Esophagus (tissue), 2 donors: ENCODE measurements at regions not wholly inside any gene's neighbourhood (a gene's known extent, or its start where the extent isn't known, plus 50 kb on each side); places are given as distances from the start of the nearest gene placed in this dataset.
"Not testable (repeated sequence)": the region's sequence is repeated elsewhere in the genome, so short reads cannot be mapped to it uniquely, and the experiment has no call there.

Experiments used
- H3K27ac ChIP-seq, 2 donors: one replicate each; pipeline ENCODE4 v1.5.1; 2013; ENCODE audit warnings: low read depth in 2 of 2, mild to moderate bottlenecking in 2 of 2, inconsistent platforms in 1 of 2, low read length in 1 of 2, moderate library complexity in 1 of 2
- H3K27me3 ChIP-seq, 2 donors: one replicate each; pipeline ENCODE4 v1.6.1; 2013; ENCODE audit warnings: low read length in 2 of 2, control low read depth in 1 of 2, mild to moderate bottlenecking in 1 of 2; ENCODE audit not compliant: insufficient read depth in 2 of 2, control insufficient read depth in 1 of 2
- H3K36me3 ChIP-seq, 2 donors: one replicate each; pipeline ENCODE4 v1.6.1; 2013; ENCODE audit warnings: low read length in 1 of 2; ENCODE audit not compliant: control insufficient read depth in 2 of 2, insufficient read depth in 2 of 2
- H3K4me1 ChIP-seq, 2 donors: one replicate each; pipeline ENCODE4 v1.6.1; 2013; ENCODE audit warnings: low read length in 1 of 2; ENCODE audit not compliant: control insufficient read depth in 2 of 2, insufficient read depth in 2 of 2
- H3K4me3 ChIP-seq, 2 donors: one replicate each; pipeline ENCODE4 v1.5.1; 2013; ENCODE audit warnings: low read length in 2 of 2, mild to moderate bottlenecking in 2 of 2, low read depth in 1 of 2, moderate library complexity in 1 of 2
- H3K9me3 ChIP-seq, 2 donors: one replicate each; pipeline ENCODE4 v1.6.1; 2013; ENCODE audit warnings: mild to moderate bottlenecking in 2 of 2, low read depth in 1 of 2, low read length in 1 of 2, moderate library complexity in 1 of 2; ENCODE audit not compliant: control insufficient read depth in 2 of 2, insufficient read depth in 1 of 2
- WGBS, 2 donors: extraction: QIAGEN DNeasy Blood & Tissue Kit; methylation state at CpG; one replicate each; pipeline ENCODE4 v1.1.7; 2013; 5-methylcytosine and 5-hydroxymethylcytosine counted together
- donor health status: healthy with polysubstance abuse.
- donor health status: Bipolar disorder and iron deficiency.

- H3K9me3 ChIP-seq, H3K4me1 ChIP-seq, H3K4me3 ChIP-seq, H3K36me3 ChIP-seq, H3K27me3 ChIP-seq: not testable (repeated sequence)
- peak overlapping the region; percentile 4 to 68 for H3K27ac ChIP-seq
- 53 to 66% methylated on average over 10 of the region's 10 CpGs for WGBS, 2 donors
Measured at GRCh38 chr2:158885679-158886050, 82.8 kb upstream of the TANC1 start.

- H3K36me3 ChIP-seq: no peaks in the 10 kb centered on the region
- peaks cover 0 to 9% of the 10 kb centered on the region in 2 donors for H3K4me1 ChIP-seq
- H3K27me3 ChIP-seq: no peaks in the 10 kb centered on the region
- H3K4me3 ChIP-seq: no peak overlapping the region
- no peaks in the 10 kb centered on the region for H3K9me3 ChIP-seq
- no peak overlapping the region for H3K27ac ChIP-seq
- WGBS, 2 donors: 70 to 74% methylated on average over 2 of the region's 2 CpGs
Measured at GRCh38 chr2:158889135-158889853, 79.1 kb upstream of the TANC1 start.

- Histone ChIP-seq H3K4me1 (peaks cover 0 to 12% of the 10 kb centered on the region in 2 donors), H3K36me3 (no peaks in the 10 kb centered on the region), H3K27ac (no peak overlapping the region), H3K9me3 (no peaks in the 10 kb centered on the region), H3K4me3 (no peak overlapping the region), H3K27me3 (no peaks in the 10 kb centered on the region)
- WGBS, 2 donors: 93 to 94% methylated on average over 3 of the region's 3 CpGs
Measured at GRCh38 chr2:158890296-158890905, 78.0 kb upstream of the TANC1 start.

GRCh38 chr2:158893026-158893425 lies 75.4 kb upstream of the TANC1 start:
- Histone ChIP-seq H3K4me1 (peaks cover 0 to 12% of the 10 kb centered on the region in 2 donors), H3K27ac (peak overlapping the region; percentile 70 to 86), H3K9me3 (no peaks in the 10 kb centered on the region), H3K36me3 (no peaks in the 10 kb centered on the region), H3K4me3 (no peak overlapping the region), H3K27me3 (no peaks in the 10 kb centered on the region)
- 34 to 40% methylated on average over 8 of the region's 8 CpGs for WGBS, 2 donors

GRCh38 chr2:158893474-158893873 lies 75.0 kb upstream of the TANC1 start:
- no peaks in the 10 kb centered on the region for H3K36me3 ChIP-seq
- H3K27ac ChIP-seq: peak overlapping the region; percentile 70 to 79
- peaks cover 0 to 12% of the 10 kb centered on the region in 2 donors for H3K4me1 ChIP-seq
- no peaks in the 10 kb centered on the region for H3K9me3 ChIP-seq
- no peaks in the 10 kb centered on the region for H3K27me3 ChIP-seq
- no peak overlapping the region for H3K4me3 ChIP-seq
- 44 to 61% methylated on average over 2 of the region's 2 CpGs for WGBS, 2 donors

- Histone ChIP-seq H3K9me3 (no peaks in the 10 kb centered on the region), H3K27ac (peak overlapping the region; percentile 25 to 82), H3K27me3 (no peaks in the 10 kb centered on the region), H3K4me1 (peaks cover 0 to 12% of the 10 kb centered on the region in 2 donors), H3K36me3 (no peaks in the 10 kb centered on the region), H3K4me3 (no peak overlapping the region)
- WGBS, 2 donors: 38 to 53% methylated on average over 5 of the region's 5 CpGs
Measured at GRCh38 chr2:158894078-158894477, 74.4 kb upstream of the TANC1 start.

- Histone ChIP-seq H3K4me1 (peaks cover 0 to 12% of the 10 kb centered on the region in 2 donors), H3K36me3 (no peaks in the 10 kb centered on the region), H3K9me3 (no peaks in the 10 kb centered on the region), H3K27ac (no peak overlapping the region), H3K27me3 (no peaks in the 10 kb centered on the region), H3K4me3 (no peak overlapping the region)
- WGBS, 2 donors: 48 to 62% methylated on average over 4 of the region's 4 CpGs
Measured at GRCh38 chr2:158894572-158894971, 73.9 kb upstream of the TANC1 start.

- H3K9me3 ChIP-seq: no peaks in the 10 kb centered on the region
- 90 to 94% methylated on average over 8 of the region's 8 CpGs for WGBS, 2 donors
Measured at GRCh38 chr2:158900345-158900744, 68.1 kb upstream of the TANC1 start.

GRCh38 chr2:158902005-158902398 lies 66.4 kb upstream of the TANC1 start:
- Histone ChIP-seq H3K27ac (no peak overlapping the region), H3K4me1 (no peaks in the 10 kb centered on the region), H3K36me3 (no peaks in the 10 kb centered on the region), H3K9me3 (no peaks in the 10 kb centered on the region), H3K27me3 (no peaks in the 10 kb centered on the region), H3K4me3 (no peak overlapping the region)
- 97 to 98% methylated on average over 2 of the region's 2 CpGs for WGBS, 2 donors

More at GRCh38 chr2:158900345-158900744, 68.1 kb upstream of the TANC1 start:
- H3K27me3 ChIP-seq: no peaks in the 10 kb centered on the region
- no peak overlapping the region for H3K27ac ChIP-seq
- H3K4me3 ChIP-seq: no peak overlapping the region
- no peaks in the 10 kb centered on the region for H3K4me1 ChIP-seq
- H3K36me3 ChIP-seq: no peaks in the 10 kb centered on the region
